Endothelial cell of umbilical vein (primary cell): ENCODE measurements at regions not wholly inside any gene's neighbourhood (a gene's known extent, or its start where the extent isn't known, plus 50 kb on each side); places are given as distances from the start of the nearest gene placed in this dataset.

ENCODE experiments used
- BruUV-seq: library from RNA; stranded (reverse); fragments of 400-500 nt; replicated peaks from 2 replicates; lab custom pipeline; 2021; lab: Mats Ljungman, UMichigan
- CTCF ChIA-PET: fragments of 300-600, 350-600 bp; sonication (Branson Sonifier 250); formaldehyde crosslinking; loops from one replicate; lab custom pipeline; 2021; ENCODE audit warnings: antibody characterized with exemption, inconsistent platforms; lab: Charles Lee
- POLR2A ChIA-PET: fragments of 300-600, 350-600 bp; sonication (Branson Sonifier 250); formaldehyde crosslinking; loops from one replicate; lab custom pipeline; 2021; ENCODE audit warnings: antibody characterized with exemption, inconsistent platforms; lab: Charles Lee
- DNase-seq: peaks from one replicate; pipeline ENCODE4 v3.0.0-alpha.2; 2011; ENCODE audit warnings: low read depth, low spot score
- FAIRE-seq: peaks from 2 replicates; lab custom pipeline; 2011; peaks lifted over from hg19 to GRCh38; lab: Jason Lieb, UNC
- H2AFZ ChIP-seq: 2 replicates; pipeline ENCODE4 v1.6.0; 2012; ENCODE audit warnings: low read depth, low read length, control low read depth, inconsistent platforms
- H3K27ac ChIP-seq: 2 replicates; pipeline ENCODE4 v1.5.1; 2011; ENCODE audit warnings: low read depth, mild to moderate bottlenecking, control low read depth, low read length, moderate library complexity; ENCODE audit not compliant: insufficient read depth
- H3K27me3 ChIP-seq, 2 experiments: 2 replicates each; pipeline versions ENCODE4 v1.6.0 to v1.6.1; 2011; ENCODE audit warnings: low read length in 2 of 2, mixed read lengths in 1 of 2; ENCODE audit not compliant: control insufficient read depth in 2 of 2, insufficient read depth in 2 of 2
- H3K36me3 ChIP-seq, 2 experiments: 2 replicates in 1 of 2; 3 replicates in 1 of 2; pipeline ENCODE4 v1.5.1; 2011; ENCODE audit warnings: low read length in 2 of 2, mild to moderate bottlenecking in 1 of 2, moderate library complexity in 1 of 2; ENCODE audit not compliant: control insufficient read depth in 2 of 2, insufficient read depth in 2 of 2; ENCODE audit errors: extremely low read depth in 1 of 2
- H3K4me1 ChIP-seq: 3 replicates; pipeline ENCODE4 v1.5.1; 2011; ENCODE audit warnings: mild to moderate bottlenecking, low read length; ENCODE audit not compliant: control insufficient read depth, insufficient read depth; ENCODE audit errors: extremely low read depth
- H3K4me2 ChIP-seq: 2 replicates; pipeline ENCODE4 v1.6.1; 2011; ENCODE audit warnings: low read length, control low read depth, mixed read lengths; ENCODE audit not compliant: insufficient read depth
- H3K4me3 ChIP-seq, 3 experiments: fragments of 200-600 bp in 1 of 3; sonication (generic), shearing (Covaris generic) in 1 of 3; replicated peaks in 1 of 3; 2 replicates each; pipeline ENCODE4 v1.5.1; 2011 to 2016; ENCODE audit warnings: control low read depth in 3 of 3, low read length in 3 of 3, mild to moderate bottlenecking in 2 of 3, inconsistent platforms in 1 of 3, low read depth in 1 of 3, moderate library complexity in 1 of 3; ENCODE audit not compliant: insufficient read depth in 1 of 3
- H3K79me2 ChIP-seq: 2 replicates; pipeline ENCODE4 v1.6.0; 2012; ENCODE audit warnings: low read length, inconsistent platforms; ENCODE audit not compliant: control insufficient read depth, insufficient read depth
- H3K9ac ChIP-seq: replicated peaks from 2 replicates; pipeline ENCODE3; 2011; ENCODE audit warnings: low read length, control low read depth; ENCODE audit not compliant: insufficient read depth; ENCODE audit errors: extremely low read depth
- H3K9me1 ChIP-seq: replicated peaks from 3 replicates; pipeline ENCODE4 v1.6.0; 2011; ENCODE audit warnings: mild to moderate bottlenecking, low read length; ENCODE audit not compliant: control insufficient read depth, insufficient read depth; ENCODE audit errors: extremely low read depth
- H3K9me3 ChIP-seq: replicated peaks from 2 replicates; pipeline ENCODE4 v1.5.1; 2012; ENCODE audit warnings: low read length, inconsistent platforms; ENCODE audit not compliant: control insufficient read depth, insufficient read depth
- H4K20me1 ChIP-seq: replicated peaks from 2 replicates; pipeline ENCODE3; 2011; ENCODE audit warnings: mild to moderate bottlenecking, low read length; ENCODE audit not compliant: control insufficient read depth, insufficient read depth; ENCODE audit errors: extremely low read depth
- EZH2 ChIP-seq: IDR thresholded peaks from 2 replicates; pipeline ENCODE4 v1.6.1; 2012; ENCODE audit warnings: borderline replicate concordance, low read depth, mild to moderate bottlenecking, moderate library complexity, low read length, inconsistent platforms; ENCODE audit not compliant: severe bottlenecking
- FOS ChIP-seq: IDR thresholded peaks from 2 replicates; pipeline ENCODE4 v1.6.1; 2011; ENCODE audit warnings: mild to moderate bottlenecking, low read length, moderate library complexity, borderline replicate concordance; ENCODE audit not compliant: insufficient read depth
- GATA2 ChIP-seq: IDR thresholded peaks from 2 replicates; pipeline ENCODE4 v1.7.0; 2011; ENCODE audit warnings: low read depth, mild to moderate bottlenecking, moderate library complexity, mixed read lengths, low read length; ENCODE audit not compliant: insufficient read length, insufficient read depth
- JUN ChIP-seq: IDR thresholded peaks from 2 replicates; pipeline ENCODE4 v1.6.1; 2011; ENCODE audit warnings: borderline replicate concordance, low read depth; ENCODE audit not compliant: insufficient read length, insufficient read depth
- MYC ChIP-seq: IDR thresholded peaks from one replicate; pipeline ENCODE4 v1.6.1; 2011; ENCODE audit warnings: mild to moderate bottlenecking, low read depth, low read length
- POLR2A ChIP-seq: IDR thresholded peaks from 2 replicates; pipeline ENCODE4 v1.6.1; 2012; ENCODE audit warnings: low read depth, mild to moderate bottlenecking, control low read depth, low read length
- POLR2AphosphoS5 ChIP-seq: IDR thresholded peaks from 2 replicates; pipeline ENCODE4 v1.6.1; 2012; ENCODE audit warnings: low read depth, mild to moderate bottlenecking, control low read depth, low read length, moderate library complexity; ENCODE audit not compliant: insufficient read depth
- dilution Hi-C: fragments of 300-500 bp; cut with MboI; formaldehyde crosslinking; loops from one replicate; pipeline ENCODE4 v1.15.0; 2019; ENCODE audit warnings: low sequenced_read_pairs; ENCODE audit not compliant: extremely low pct_ligation_motif_present
- intact Hi-C: fragments of 100-400 bp; cut with micrococcal nuclease; formaldehyde crosslinking; loops from one replicate; pipeline ENCODE4 v1.10.0; 2022
- TF ChIP-seq, protein P1 (sequence below): IDR thresholded peaks from 2 replicates; pipeline ENCODE4 v1.6.1; 2011; ENCODE audit not compliant: insufficient read depth, insufficient read length
- TF ChIP-seq, protein P2 (sequence below), 2 donors: IDR thresholded peaks; 1 replicate in 1 of 2; 2 replicates in 1 of 2; pipeline ENCODE4 v1.5.1; 2011; ENCODE audit warnings: low read length in 2 of 2, mild to moderate bottlenecking in 2 of 2, moderate library complexity in 2 of 2, control low read depth in 1 of 2, inconsistent platforms in 1 of 2, low read depth in 1 of 2; ENCODE audit not compliant: insufficient read depth in 1 of 2; ENCODE audit errors: extremely low read depth in 1 of 2

DNA sequence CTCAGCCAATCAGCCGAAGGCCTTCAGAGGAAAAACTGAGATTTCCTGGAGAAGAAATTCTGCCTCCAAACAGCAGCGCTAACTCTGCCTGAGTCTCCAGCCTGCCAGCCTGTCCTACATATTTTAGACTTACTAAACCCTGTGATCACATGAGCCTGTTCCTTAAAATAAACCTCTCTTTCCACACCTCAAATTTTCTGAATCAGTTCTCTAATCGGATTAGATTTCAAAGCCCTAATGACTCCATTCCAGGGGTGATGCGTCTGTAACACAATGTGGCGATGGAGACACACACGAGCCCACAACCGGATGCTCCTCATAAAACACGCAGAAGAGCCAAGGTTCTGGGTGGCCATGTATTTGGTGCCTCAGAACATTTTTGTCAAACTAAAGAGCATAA is 1371.2 kb downstream of the BRD1 start:
- no peak overlapping the region for H3K4me2 ChIP-seq
- H3K36me3 ChIP-seq = no peaks in the 10 kb centered on the region
- H3K9me3 ChIP-seq = peaks cover 6% of the 10 kb centered on the region
- no peak for DNase-seq
- H3K79me2 ChIP-seq = no peaks in the 10 kb centered on the region
- intact Hi-C loops = no loop called here
- no peak for FAIRE-seq
- no peak overlapping the region for H2AFZ ChIP-seq
- dilution Hi-C loops = no loop called here
- no peaks in the 10 kb centered on the region for H4K20me1 ChIP-seq
- no peaks in the 10 kb centered on the region for H3K4me1 ChIP-seq
- no peak overlapping the region for H3K4me3 ChIP-seq
- ChIA-PET POLR2A (no interaction called here), CTCF (no interaction called here)
- no peak for TF ChIP-seq EZH2
- TF ChIP-seq, protein P1, sequence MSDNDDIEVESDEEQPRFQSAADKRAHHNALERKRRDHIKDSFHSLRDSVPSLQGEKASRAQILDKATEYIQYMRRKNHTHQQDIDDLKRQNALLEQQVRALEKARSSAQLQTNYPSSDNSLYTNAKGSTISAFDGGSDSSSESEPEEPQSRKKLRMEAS = no peak
- TF ChIP-seq POLR2A = no peak
- TF ChIP-seq FOS = no peak
- BruUV-seq = no TSS peak
- H3K9ac ChIP-seq = no peak overlapping the region
- H3K27me3 ChIP-seq = no peaks in the 10 kb centered on the region
- H3K27ac ChIP-seq = no peak overlapping the region
- no peaks in the 10 kb centered on the region for H3K9me1 ChIP-seq

DNA sequence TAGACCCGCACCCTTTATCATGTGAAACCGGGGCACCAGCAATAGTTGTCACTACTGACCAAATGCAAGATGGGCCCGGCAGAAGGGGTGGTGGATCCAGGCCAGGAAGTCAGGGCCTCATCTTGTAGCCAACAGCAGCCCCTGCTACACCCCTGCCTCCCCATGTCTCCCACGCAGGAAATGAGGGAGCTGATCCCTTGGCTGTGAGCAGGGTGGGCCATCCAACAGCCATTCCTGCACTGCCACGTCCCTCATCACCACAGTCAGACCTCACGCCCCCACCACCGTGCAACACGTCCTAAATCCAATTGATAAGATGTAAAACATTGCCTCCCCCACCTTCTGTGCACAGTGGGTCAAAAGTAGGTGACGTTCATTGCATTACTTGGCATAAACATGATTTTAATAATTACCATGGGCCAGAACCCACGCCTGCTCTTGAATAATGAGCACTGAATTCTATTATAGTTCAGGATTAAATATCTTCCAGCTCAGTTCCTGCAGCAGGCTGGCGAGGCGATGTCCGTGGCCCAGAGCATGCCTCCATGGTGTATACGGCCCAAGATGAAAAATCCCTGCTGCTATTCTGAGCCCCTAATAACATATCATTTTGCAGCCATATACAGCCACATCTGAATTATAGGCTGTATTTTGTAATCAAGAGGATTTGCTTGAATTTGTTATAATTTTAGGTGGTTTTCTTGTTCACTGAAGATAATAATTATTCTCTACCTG is 1373.8 kb downstream of the BRD1 start:
- Histone ChIP-seq H4K20me1 (no peaks in the 10 kb centered on the region), H3K36me3 (no peaks in the 10 kb centered on the region), H3K27me3 (no peaks in the 10 kb centered on the region), H3K9ac (no peak overlapping the region), H3K9me3 (peaks cover 4% of the 10 kb centered on the region), H3K4me1 (no peaks in the 10 kb centered on the region), H3K4me3 (no peak overlapping the region), H2AFZ (no peak overlapping the region), H3K79me2 (no peaks in the 10 kb centered on the region), H3K27ac (no peak overlapping the region), H3K9me1 (no peaks in the 10 kb centered on the region), H3K4me2 (no peak overlapping the region)
- BruUV-seq = no TSS peak
- ChIA-PET CTCF (no interaction called here), POLR2A (no interaction called here)
- DNase-seq = no peak
- intact Hi-C loops = no loop called here
- dilution Hi-C loops = no loop called here
- FAIRE-seq = no peak
- TF ChIP-seq EZH2 = no peak
- no peak for TF ChIP-seq FOS
- TF ChIP-seq, protein P2, sequence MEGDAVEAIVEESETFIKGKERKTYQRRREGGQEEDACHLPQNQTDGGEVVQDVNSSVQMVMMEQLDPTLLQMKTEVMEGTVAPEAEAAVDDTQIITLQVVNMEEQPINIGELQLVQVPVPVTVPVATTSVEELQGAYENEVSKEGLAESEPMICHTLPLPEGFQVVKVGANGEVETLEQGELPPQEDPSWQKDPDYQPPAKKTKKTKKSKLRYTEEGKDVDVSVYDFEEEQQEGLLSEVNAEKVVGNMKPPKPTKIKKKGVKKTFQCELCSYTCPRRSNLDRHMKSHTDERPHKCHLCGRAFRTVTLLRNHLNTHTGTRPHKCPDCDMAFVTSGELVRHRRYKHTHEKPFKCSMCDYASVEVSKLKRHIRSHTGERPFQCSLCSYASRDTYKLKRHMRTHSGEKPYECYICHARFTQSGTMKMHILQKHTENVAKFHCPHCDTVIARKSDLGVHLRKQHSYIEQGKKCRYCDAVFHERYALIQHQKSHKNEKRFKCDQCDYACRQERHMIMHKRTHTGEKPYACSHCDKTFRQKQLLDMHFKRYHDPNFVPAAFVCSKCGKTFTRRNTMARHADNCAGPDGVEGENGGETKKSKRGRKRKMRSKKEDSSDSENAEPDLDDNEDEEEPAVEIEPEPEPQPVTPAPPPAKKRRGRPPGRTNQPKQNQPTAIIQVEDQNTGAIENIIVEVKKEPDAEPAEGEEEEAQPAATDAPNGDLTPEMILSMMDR (IDR thresholded peaks at IDR 0.05; ENCODE audit: extremely low read depth in 1 of 2, insufficient read depth in 1 of 2, low read depth in 1 of 2, low read length in 2 of 2) = no peak
- no peak for TF ChIP-seq POLR2AphosphoS5
- TF ChIP-seq JUN = no peak
- TF ChIP-seq GATA2 = no peak
- TF ChIP-seq MYC = no peak
- TF ChIP-seq POLR2A = no peak
- TF ChIP-seq, protein P1 = no peak
